ENCODE measurements at regions not wholly inside any gene's neighbourhood (a gene's known extent, or its start where the extent isn't known, plus 50 kb on each side); places are given as distances from the start of the nearest gene placed in this dataset.

- no peak for DNase-seq
These were observed 492.1 kb upstream of the MYT1L start for GRCh38 chr2:2823061-2823753.

GRCh38 chr2:2822143-2822542, 491.1 kb upstream of the MYT1L start:
- DNase-seq = no peak

GRCh38 chr2:2812648-2813047, 481.6 kb upstream of the MYT1L start:
- no peak for DNase-seq

DNA sequence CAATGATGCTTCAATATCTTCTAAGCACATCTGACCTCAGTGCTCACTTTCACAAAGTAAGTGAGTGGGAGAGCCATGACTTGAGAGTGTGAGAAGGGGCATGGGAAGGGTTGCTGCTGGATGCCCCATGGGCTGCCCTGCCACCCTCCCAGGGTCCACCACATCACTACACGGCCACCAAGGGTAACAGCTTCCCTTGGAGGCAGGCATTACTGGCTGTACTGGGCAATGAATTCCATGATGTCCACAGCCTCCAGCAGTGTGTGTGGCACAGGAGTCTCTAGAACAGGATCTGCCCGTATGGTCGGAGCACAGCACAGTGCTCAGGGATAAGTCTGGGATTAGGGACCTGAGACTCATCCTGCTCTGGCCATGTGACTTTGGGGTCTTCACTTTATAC, 481.0 kb upstream of the MYT1L start:
- DNase-seq = no peak

DNA sequence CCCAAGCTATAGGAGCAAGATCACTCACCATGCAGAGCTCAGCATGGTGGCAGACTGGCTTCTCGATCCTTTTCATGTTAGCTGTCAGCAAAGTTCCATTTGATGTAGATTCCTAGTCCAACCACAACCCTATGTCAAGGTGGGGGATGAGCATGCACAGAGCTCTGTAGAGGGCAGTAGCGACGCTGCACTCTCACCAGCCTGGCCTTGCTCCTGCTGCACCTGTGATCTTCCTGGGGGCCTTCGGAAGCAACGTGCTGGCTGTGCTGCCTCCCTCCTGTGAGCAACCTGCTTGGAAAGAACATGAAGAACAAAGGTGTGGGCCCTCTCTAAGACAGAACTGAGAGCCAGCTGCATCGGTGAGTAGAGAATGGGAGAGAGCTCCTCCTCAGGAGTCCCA, 479.4 kb upstream of the MYT1L start:
- DNase-seq = no peak

- DNase-seq = no peak
These were observed 478.7 kb upstream of the MYT1L start for GRCh38 chr2:2809771-2810170.

GRCh38 chr2:2808551-2809058, 477.5 kb upstream of the MYT1L start:
- DNase-seq = no peak

DNA sequence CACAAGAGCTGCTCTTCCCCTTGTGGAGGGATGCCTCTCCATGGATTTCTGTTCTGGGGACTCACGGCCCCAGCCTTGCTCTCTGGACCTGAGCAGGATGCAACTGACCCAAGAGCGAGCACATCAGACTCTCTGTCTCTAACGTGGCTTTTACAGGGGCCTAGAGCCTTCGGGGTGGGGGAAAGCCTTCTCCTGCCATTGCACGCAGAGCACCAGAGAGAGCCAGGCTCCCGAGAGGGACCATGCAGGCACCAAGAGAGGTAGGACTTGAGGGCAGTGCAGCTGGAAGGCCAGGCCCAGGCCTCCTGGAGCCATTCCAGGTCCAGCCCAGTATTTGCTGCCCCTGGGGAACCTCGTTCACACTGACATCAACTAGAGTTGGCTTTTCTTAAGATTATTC, 475.6 kb upstream of the MYT1L start:
- no peak for DNase-seq

- DNase-seq = no peak
These were observed 474.2 kb upstream of the MYT1L start for GRCh38 chr2:2805263-2805662.

GRCh38 chr2:2804528-2804927, 473.5 kb upstream of the MYT1L start:
- DNase-seq = no peak

GRCh38 chr2:2801458-2801857, 470.4 kb upstream of the MYT1L start:
- no peak for DNase-seq

GRCh38 chr2:2800697-2801096, 469.6 kb upstream of the MYT1L start:
- DNase-seq = no peak

DNA sequence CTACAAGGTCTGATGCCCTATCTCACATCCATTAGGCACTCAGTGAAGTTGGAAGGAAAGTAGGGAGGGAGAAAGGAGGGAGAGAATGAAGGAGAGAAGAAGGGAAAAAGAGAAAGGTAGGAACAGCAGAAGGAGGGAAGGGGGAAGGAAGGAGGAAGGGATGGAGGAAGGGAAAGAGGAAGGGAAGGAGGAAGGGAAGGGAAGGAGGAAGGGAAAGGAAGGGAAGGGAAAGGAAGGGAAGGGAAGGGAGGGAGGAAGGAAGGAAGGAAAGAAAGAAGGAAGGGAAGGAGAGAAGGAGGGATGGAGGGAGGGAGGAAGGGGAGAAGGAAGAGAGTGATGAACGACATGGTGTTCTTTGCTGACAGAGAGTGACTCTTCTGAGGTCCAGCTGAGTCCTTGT, 468.9 kb upstream of the MYT1L start:
- DNase-seq = no peak

GRCh38 chr2:2799151-2799697, 468.1 kb upstream of the MYT1L start:
- no peak for DNase-seq

- DNase-seq = no peak
These were observed 467.3 kb upstream of the MYT1L start for GRCh38 chr2:2798337-2798736.

DNA sequence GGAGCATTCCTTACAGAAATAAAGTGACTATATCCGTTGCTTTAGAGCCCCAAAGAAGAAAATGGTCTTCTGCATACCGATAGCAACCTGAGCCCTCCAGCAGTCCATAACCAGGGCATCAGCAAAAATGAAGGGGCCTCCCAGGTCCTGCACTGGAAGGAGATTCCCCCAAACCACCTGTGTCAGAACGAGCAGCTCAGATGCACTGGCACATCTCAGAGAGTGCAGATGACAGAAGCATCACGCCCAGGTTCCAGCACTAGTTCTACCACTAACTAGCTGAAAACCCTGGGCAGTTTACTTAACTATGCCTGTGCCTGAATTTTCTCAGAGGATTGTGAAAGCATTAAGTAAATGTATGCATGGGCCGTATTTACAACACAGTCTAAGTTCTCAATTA, 466.7 kb upstream of the MYT1L start:
- no peak for DNase-seq

DNA sequence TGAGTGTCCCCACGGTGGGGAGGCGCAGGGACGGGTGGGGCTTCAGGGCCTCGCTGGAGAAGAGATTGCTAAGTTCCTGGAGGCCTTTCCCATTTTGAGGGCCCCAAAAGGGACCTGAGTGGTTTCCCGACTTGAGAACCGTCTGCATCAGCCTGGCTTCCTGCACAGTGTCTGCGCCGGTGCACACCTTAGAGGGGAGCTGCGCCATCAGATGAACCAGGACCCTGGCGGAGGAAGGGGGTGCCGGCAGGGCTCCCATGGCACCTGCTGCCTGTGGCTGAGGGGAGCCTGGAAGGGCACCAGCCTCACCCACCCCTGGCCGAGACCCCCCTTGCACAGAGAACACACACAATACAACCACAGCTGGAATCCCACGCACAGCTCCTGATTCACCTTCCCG, 465.1 kb upstream of the MYT1L start:
- no peak for DNase-seq

DNA sequence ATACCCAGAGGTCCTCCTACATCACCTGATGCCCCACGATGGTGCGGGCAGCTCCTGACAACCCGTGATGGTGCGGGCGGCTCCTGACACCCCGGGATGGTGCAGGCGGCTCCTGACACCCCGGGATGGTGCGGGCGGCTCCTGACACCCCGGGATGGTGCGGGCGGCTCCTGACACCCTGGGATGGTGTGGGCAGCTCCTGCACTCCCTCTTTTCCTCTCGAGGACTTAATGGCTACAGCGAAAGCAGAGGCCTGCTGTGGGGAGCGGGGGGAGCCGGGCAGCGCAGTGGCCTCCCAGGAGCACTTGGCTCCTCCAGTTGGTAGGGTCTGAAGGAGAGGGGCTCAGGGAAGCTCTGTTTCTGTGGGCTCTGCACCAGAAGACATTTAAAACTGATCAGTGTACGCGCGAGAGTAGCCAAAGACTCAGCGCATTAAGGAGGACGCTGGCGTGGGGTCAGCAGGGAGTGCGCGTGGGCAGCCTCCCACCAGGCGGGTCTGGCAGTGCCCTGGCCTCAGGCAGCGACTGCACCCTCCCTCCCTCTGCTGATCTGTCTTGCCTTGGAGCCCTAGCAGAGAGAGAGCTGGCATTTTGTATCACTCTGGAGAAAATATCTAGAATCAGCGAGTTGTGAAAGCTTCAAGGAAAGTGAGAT, 464.5 kb upstream of the MYT1L start:
- DNase-seq = no peak

- DNase-seq = no peak
These were observed 463.0 kb upstream of the MYT1L start for GRCh38 chr2:2793925-2794560.

- DNase-seq = no peak
These were observed 462.4 kb upstream of the MYT1L start for GRCh38 chr2:2793514-2793913.

DNA sequence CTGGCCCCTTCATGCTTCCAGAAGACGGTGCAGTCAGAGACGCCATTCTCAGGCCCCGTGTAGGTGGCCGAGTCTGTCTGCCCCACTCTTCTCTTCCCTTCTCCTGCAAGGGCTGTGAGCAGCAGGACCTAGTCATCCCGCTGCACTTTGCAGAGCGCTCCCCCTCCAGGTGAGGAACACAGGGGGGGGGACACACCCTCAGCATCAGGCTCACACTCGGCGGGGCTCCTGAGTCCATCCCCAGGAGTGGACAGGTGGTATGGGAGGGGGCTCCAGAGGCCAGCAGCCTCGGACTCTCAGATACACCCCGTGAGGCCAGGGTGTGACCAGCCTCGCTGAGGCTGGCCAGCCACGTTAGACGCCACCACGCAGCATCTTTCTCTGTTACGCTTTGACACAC, 460.5 kb upstream of the MYT1L start:
- no peak for DNase-seq

DNA sequence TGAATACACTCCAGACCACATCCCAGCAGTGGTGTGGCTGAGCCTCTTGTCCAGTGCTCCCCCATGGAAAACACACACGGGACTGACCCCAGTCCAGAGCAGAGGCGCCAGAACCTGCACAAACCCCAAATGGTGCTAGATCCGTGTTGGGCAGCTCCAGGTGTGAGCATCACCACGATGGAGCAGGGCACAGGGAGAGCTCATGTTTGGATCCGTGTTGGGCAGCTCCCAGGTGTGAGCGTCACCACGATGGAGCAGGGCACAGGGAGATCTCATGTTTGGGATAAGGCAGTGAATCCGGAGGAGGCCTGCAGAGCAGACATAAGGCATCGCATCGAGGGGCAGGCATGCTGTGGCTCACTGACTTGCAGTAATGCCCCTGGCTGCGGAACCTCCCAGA, 460.0 kb upstream of the MYT1L start:
- no peak for DNase-seq

GRCh38 chr2:2788076-2788475, 457.0 kb upstream of the MYT1L start:
- no peak for DNase-seq

DNA sequence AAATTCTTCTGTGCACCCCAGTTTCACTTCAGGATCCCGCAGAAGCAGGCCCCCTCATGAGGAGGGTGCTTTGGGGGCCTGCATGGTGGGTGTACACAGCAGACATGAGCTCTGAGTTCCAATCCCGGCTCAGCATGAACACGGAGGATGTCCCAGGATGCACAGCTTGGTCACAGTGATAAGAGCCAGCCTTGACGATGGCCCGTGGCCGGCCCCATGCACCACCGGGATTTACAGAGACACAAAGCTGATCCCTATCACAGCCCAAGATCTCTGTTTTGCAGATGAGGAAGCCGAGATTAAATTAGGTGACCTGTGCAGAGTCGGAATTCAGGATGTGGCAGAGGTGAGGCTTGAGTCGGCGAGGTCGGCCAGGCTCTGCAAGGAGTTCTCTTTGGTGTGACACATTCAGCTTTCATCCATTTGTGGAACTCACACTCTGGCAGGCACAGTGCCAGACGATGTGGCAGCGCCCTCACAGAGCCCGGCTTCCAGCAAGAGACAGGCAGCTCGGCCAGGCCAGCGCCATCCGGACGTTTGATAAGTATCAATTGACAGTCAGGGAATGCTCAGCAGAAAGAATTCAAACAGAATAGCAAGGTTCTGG, 456.3 kb upstream of the MYT1L start:
- DNase-seq = no peak

Data from CD4-positive, alpha-beta T cell treated with Interferon gamma for 1 hour (primary cell).